ENCODE measurements at regions not wholly inside any gene's neighbourhood (a gene's known extent, or its start where the extent isn't known, plus 50 kb on each side); places are given as distances from the start of the nearest gene placed in this dataset.

- DNase-seq, result no peak
These were observed 228.3 kb upstream of the ADAMTS16 start for GRCh38 chr5:4911646-4912403.

- no peak for DNase-seq
These were observed 218.2 kb upstream of the ADAMTS16 start for GRCh38 chr5:4921929-4922328.

- no peak for DNase-seq
These were observed 215.6 kb upstream of the ADAMTS16 start for GRCh38 chr5:4924577-4924976.

GRCh38 chr5:4927097-4927496 is 213.0 kb upstream of the ADAMTS16 start:
- DNase-seq, result no peak

GRCh38 chr5:4928409-4928808 is 211.7 kb upstream of the ADAMTS16 start:
- no peak for DNase-seq

- DNase-seq, result no peak
These were observed 211.0 kb upstream of the ADAMTS16 start for GRCh38 chr5:4929092-4929655.

- no peak for DNase-seq
These were observed 200.9 kb upstream of the ADAMTS16 start for GRCh38 chr5:4939042-4939781.

- DNase-seq, result no peak
These were observed 199.0 kb upstream of the ADAMTS16 start for GRCh38 chr5:4941161-4941560.

GRCh38 chr5:4941957-4942830 is 197.9 kb upstream of the ADAMTS16 start:
- no peak for DNase-seq

GRCh38 chr5:4942831-4943178 is 197.3 kb upstream of the ADAMTS16 start:
- DNase-seq, result no peak

GRCh38 chr5:4945296-4945695 is 194.8 kb upstream of the ADAMTS16 start:
- no peak for DNase-seq

- no peak for DNase-seq
These were observed 193.0 kb upstream of the ADAMTS16 start for GRCh38 chr5:4947106-4947505.

GRCh38 chr5:4947893-4948536 is 192.1 kb upstream of the ADAMTS16 start:
- no peak for DNase-seq

GRCh38 chr5:4949108-4949507 is 191.0 kb upstream of the ADAMTS16 start:
- DNase-seq, result no peak

GRCh38 chr5:4953576-4953975 is 186.6 kb upstream of the ADAMTS16 start:
- DNase-seq, result no peak

- no peak for DNase-seq
These were observed 186.1 kb upstream of the ADAMTS16 start for GRCh38 chr5:4954048-4954447.

- DNase-seq, result no peak
These were observed 176.9 kb upstream of the ADAMTS16 start for GRCh38 chr5:4963265-4963664.

GRCh38 chr5:4969351-4969750 is 170.8 kb upstream of the ADAMTS16 start:
- no peak for DNase-seq

GRCh38 chr5:4970171-4970570 is 170.0 kb upstream of the ADAMTS16 start:
- no peak for DNase-seq

GRCh38 chr5:4976902-4977301 is 163.2 kb upstream of the ADAMTS16 start:
- no peak for DNase-seq

GRCh38 chr5:4977416-4978110 is 162.6 kb upstream of the ADAMTS16 start:
- DNase-seq, result no peak

- no peak for DNase-seq
These were observed 159.9 kb upstream of the ADAMTS16 start for GRCh38 chr5:4980201-4980600.

Measured in effector CD4-positive, alpha-beta T cell (primary cell).